Ectodermal cell (in vitro differentiated cells): ENCODE measurements at regions not wholly inside any gene's neighbourhood (a gene's known extent, or its start where the extent isn't known, plus 50 kb on each side); places are given as distances from the start of the nearest gene placed in this dataset.

ENCODE experiments used
- H3K27ac ChIP-seq: 2 replicates; pipeline ENCODE4 v1.7.0; 2013; ENCODE audit warnings: mild to moderate bottlenecking, low read depth, low read length; ENCODE audit not compliant: insufficient read depth, poor library complexity, severe bottlenecking
- H3K27me3 ChIP-seq: 2 replicates; pipeline ENCODE4 v1.7.0; 2013; ENCODE audit warnings: mild to moderate bottlenecking, low read length; ENCODE audit not compliant: insufficient read depth, control insufficient read depth, poor library complexity, severe bottlenecking
- H3K36me3 ChIP-seq: one replicate; pipeline ENCODE4 v1.7.0; 2013; ENCODE audit warnings: low read length; ENCODE audit not compliant: control insufficient read depth, insufficient read depth
- H3K4me1 ChIP-seq: one replicate; pipeline ENCODE4 v1.7.0; 2013; ENCODE audit warnings: low read length; ENCODE audit not compliant: control insufficient read depth, insufficient read depth
- H3K4me3 ChIP-seq: 2 replicates; pipeline ENCODE4 v1.7.0; 2013; ENCODE audit warnings: low read depth, low read length, control low read depth; ENCODE audit not compliant: insufficient read depth
- H3K9me3 ChIP-seq: 2 replicates; pipeline ENCODE4 v1.7.0; 2013; ENCODE audit warnings: mild to moderate bottlenecking, low read length, moderate library complexity; ENCODE audit not compliant: control insufficient read depth
- WGBS, 2 experiments: methylation state at CpG; one replicate each; pipeline ENCODE4 v1.1.7; 2013; ENCODE audit warnings: missing lambda C conversion rate in 2 of 2; 5-methylcytosine and 5-hydroxymethylcytosine counted together

GRCh38 chr4:4776335-4776734 lies 83.1 kb upstream of the MSX1 start:
- Histone ChIP-seq H3K4me1 (peaks cover 5% of the 10 kb centered on the region), H3K27ac (no peak overlapping the region), H3K4me3 (no peak overlapping the region), H3K36me3 (no peaks in the 10 kb centered on the region), H3K9me3 (no peaks in the 10 kb centered on the region), H3K27me3 (peaks cover 7% of the 10 kb centered on the region)
- WGBS, 2 experiments = 78 to 80% methylated on average over 9 of the region's 9 CpGs

GRCh38 chr4:4775493-4776004 lies 83.9 kb upstream of the MSX1 start:
- WGBS, 2 experiments = 85 to 87% methylated on average over 10 of the region's 10 CpGs
- Histone ChIP-seq H3K27me3 (peaks cover 2% of the 10 kb centered on the region), H3K9me3 (no peaks in the 10 kb centered on the region), H3K4me1 (peaks cover 5% of the 10 kb centered on the region), H3K27ac (no peak overlapping the region), H3K36me3 (no peaks in the 10 kb centered on the region), H3K4me3 (no peak overlapping the region)

GRCh38 chr4:4772534-4772933 lies 86.9 kb upstream of the MSX1 start:
- H3K27ac ChIP-seq = no peak overlapping the region
- WGBS, 2 experiments = 80% methylated on average over 6 of the region's 6 CpGs
- no peak overlapping the region for H3K4me3 ChIP-seq
- no peaks in the 10 kb centered on the region for H3K9me3 ChIP-seq
- no peaks in the 10 kb centered on the region for H3K27me3 ChIP-seq
- H3K36me3 ChIP-seq = no peaks in the 10 kb centered on the region
- no peaks in the 10 kb centered on the region for H3K4me1 ChIP-seq

- Histone ChIP-seq H3K4me1 (no peaks in the 10 kb centered on the region), H3K27me3 (no peaks in the 10 kb centered on the region), H3K9me3 (no peaks in the 10 kb centered on the region), H3K36me3 (no peaks in the 10 kb centered on the region), H3K4me3 (no peak overlapping the region), H3K27ac (no peak overlapping the region)
- 92 to 93% methylated on average over 5 of the region's 5 CpGs for WGBS, 2 experiments
Measured at GRCh38 chr4:4771160-4771559, 88.3 kb upstream of the MSX1 start.

GRCh38 chr4:4770610-4771009 lies 88.9 kb upstream of the MSX1 start:
- H3K27me3 ChIP-seq = no peaks in the 10 kb centered on the region
- H3K4me1 ChIP-seq = no peaks in the 10 kb centered on the region
- 91 to 97% methylated on average over 7 to 8 of the region's 8 CpGs for WGBS, 2 experiments
- no peak overlapping the region for H3K4me3 ChIP-seq
- H3K9me3 ChIP-seq = no peaks in the 10 kb centered on the region
- H3K27ac ChIP-seq = no peak overlapping the region
- no peaks in the 10 kb centered on the region for H3K36me3 ChIP-seq

- 86 to 90% methylated on average over 5 of the region's 5 CpGs for WGBS, 2 experiments
Measured at GRCh38 chr4:4766564-4766963, 92.9 kb upstream of the MSX1 start.

GRCh38 chr4:4765811-4766210 lies 93.7 kb upstream of the MSX1 start:
- no peak overlapping the region for H3K4me3 ChIP-seq
- no peak overlapping the region for H3K27ac ChIP-seq
- H3K36me3 ChIP-seq = no peaks in the 10 kb centered on the region
- H3K27me3 ChIP-seq = peaks cover 5% of the 10 kb centered on the region
- no peaks in the 10 kb centered on the region for H3K9me3 ChIP-seq
- peaks cover 31% of the 10 kb centered on the region for H3K4me1 ChIP-seq
- 85 to 87% methylated on average over 9 of the region's 9 CpGs for WGBS, 2 experiments

More at GRCh38 chr4:4766564-4766963, 92.9 kb upstream of the MSX1 start:
- Histone ChIP-seq H3K4me1 (peaks cover 28% of the 10 kb centered on the region), H3K9me3 (no peaks in the 10 kb centered on the region), H3K4me3 (no peak overlapping the region), H3K36me3 (no peaks in the 10 kb centered on the region), H3K27me3 (peaks cover 5% of the 10 kb centered on the region), H3K27ac (no peak overlapping the region)

GRCh38 chr4:4764558-4764905 lies 94.9 kb upstream of the MSX1 start:
- H3K27ac ChIP-seq = no peak overlapping the region
- H3K9me3 ChIP-seq = no peaks in the 10 kb centered on the region
- no peaks in the 10 kb centered on the region for H3K36me3 ChIP-seq
- no peak overlapping the region for H3K4me3 ChIP-seq
- peaks cover 5% of the 10 kb centered on the region for H3K27me3 ChIP-seq
- H3K4me1 ChIP-seq = peaks cover 42% of the 10 kb centered on the region
- WGBS, 2 experiments = 89 to 90% methylated on average over 8 to 10 of the region's 10 CpGs

GRCh38 chr4:4763822-4764557 lies 95.5 kb upstream of the MSX1 start:
- no peak overlapping the region for H3K4me3 ChIP-seq
- H3K27ac ChIP-seq = no peak overlapping the region
- peaks cover 47% of the 10 kb centered on the region for H3K4me1 ChIP-seq
- H3K9me3 ChIP-seq = no peaks in the 10 kb centered on the region
- WGBS, 2 experiments = 72 to 73% methylated on average over 14 of the region's 14 CpGs
- H3K36me3 ChIP-seq = no peaks in the 10 kb centered on the region
- peaks cover 5% of the 10 kb centered on the region for H3K27me3 ChIP-seq

GRCh38 chr4:4762909-4763821 lies 96.3 kb upstream of the MSX1 start:
- Histone ChIP-seq H3K36me3 (no peaks in the 10 kb centered on the region), H3K9me3 (no peaks in the 10 kb centered on the region), H3K27me3 (peaks cover 6% of the 10 kb centered on the region), H3K4me1 (peaks cover 55% of the 10 kb centered on the region), H3K27ac (peak overlapping the region; percentile 67), H3K4me3 (peak overlapping the region; percentile 11)
- 6 to 7% methylated on average over 27 of the region's 27 CpGs for WGBS, 2 experiments
